HG03469 (cell line): ENCODE measurements at regions not wholly inside any gene's neighbourhood (a gene's known extent, or its start where the extent isn't known, plus 50 kb on each side); places are given as distances from the start of the nearest gene placed in this dataset.

Source experiments
- ATAC-seq: cut with Tn5 transposase; IDR thresholded peaks from one replicate; pipeline ENCODE4 v1.9.1; 2021; ENCODE audit warnings: mild to moderate bottlenecking, moderate library complexity, moderate number of reproducible peaks; ENCODE audit not compliant: unreplicated experiment

GRCh38 chr3:67897351-67898336 is 243.2 kb upstream of the SUCLG2 start:
- no peak for ATAC-seq

- no peak for ATAC-seq
These were observed 241.7 kb upstream of the SUCLG2 start for GRCh38 chr3:67896130-67896529.

- ATAC-seq, result no peak
These were observed 240.1 kb upstream of the SUCLG2 start for GRCh38 chr3:67894510-67894909.

GRCh38 chr3:67884345-67884744 is 229.9 kb upstream of the SUCLG2 start:
- no peak for ATAC-seq

- ATAC-seq, result no peak
These were observed 229.4 kb upstream of the SUCLG2 start for GRCh38 chr3:67883766-67884165.

GRCh38 chr3:67882981-67883380 is 228.6 kb upstream of the SUCLG2 start:
- ATAC-seq, result no peak

- ATAC-seq, result no peak
These were observed 221.8 kb upstream of the SUCLG2 start for GRCh38 chr3:67876261-67876660.

- ATAC-seq, result no peak
These were observed 221.4 kb upstream of the SUCLG2 start for GRCh38 chr3:67875858-67876257.

GRCh38 chr3:67875338-67875737 is 220.9 kb upstream of the SUCLG2 start:
- ATAC-seq, result no peak

GRCh38 chr3:67870477-67870876 is 216.1 kb upstream of the SUCLG2 start:
- no peak for ATAC-seq

- ATAC-seq, result no peak
These were observed 212.2 kb upstream of the SUCLG2 start for GRCh38 chr3:67866571-67866970.

GRCh38 chr3:67864587-67865183 is 210.3 kb upstream of the SUCLG2 start:
- ATAC-seq, result no peak

GRCh38 chr3:67863869-67864268 is 209.5 kb upstream of the SUCLG2 start:
- ATAC-seq, result no peak

GRCh38 chr3:67860429-67860828 is 206.0 kb upstream of the SUCLG2 start:
- no peak for ATAC-seq

GRCh38 chr3:67858492-67858891 is 204.1 kb upstream of the SUCLG2 start:
- no peak for ATAC-seq

GRCh38 chr3:67856718-67857117 is 202.3 kb upstream of the SUCLG2 start:
- ATAC-seq, result no peak

- no peak for ATAC-seq
These were observed 200.3 kb upstream of the SUCLG2 start for GRCh38 chr3:67854663-67855062.

GRCh38 chr3:67853520-67853919 is 199.1 kb upstream of the SUCLG2 start:
- ATAC-seq, result no peak

- ATAC-seq, result no peak
These were observed 193.9 kb upstream of the SUCLG2 start for GRCh38 chr3:67848299-67848698.

GRCh38 chr3:67846166-67846565 is 191.8 kb upstream of the SUCLG2 start:
- ATAC-seq, result no peak

GRCh38 chr3:67832817-67833216 is 178.4 kb upstream of the SUCLG2 start:
- no peak for ATAC-seq

- no peak for ATAC-seq
These were observed 176.8 kb upstream of the SUCLG2 start for GRCh38 chr3:67831262-67831661.
